Activated CD4-positive, alpha-beta T cell treated with anti-CD3 and anti-CD28 coated beads for 36 hours (primary cell): ENCODE measurements at regions not wholly inside any gene's neighbourhood (a gene's known extent, or its start where the extent isn't known, plus 50 kb on each side); places are given as distances from the start of the nearest gene placed in this dataset.

Experiments
- ATAC-seq: fragments of 200-7000 bp; cut with Tn5 transposase; one replicate; pipeline ENCODE4 v1.10.0; 2021; ENCODE audit warnings: mild to moderate bottlenecking, moderate library complexity
- CTCF ChIA-PET: fragments of 350-600 bp; sonication (Branson Sonifier 250); formaldehyde crosslinking; loops from one replicate; lab custom pipeline; 2021; ENCODE audit warnings: antibody characterized with exemption; lab: Charles Lee
- POLR2A ChIA-PET: fragments of 350-600 bp; sonication (Branson Sonifier 250); formaldehyde crosslinking; loops from one replicate; lab custom pipeline; 2021; ENCODE audit warnings: antibody characterized with exemption, inconsistent platforms; lab: Charles Lee
- DNase-seq: peaks from one replicate; pipeline ENCODE4 v3.0.0-alpha.2; 2020
- H3K27ac Mint-ChIP-seq: one replicate; pipeline ENCODE4 v1.8.0; 2021; ENCODE audit warnings: mixed read lengths
- H3K27me3 Mint-ChIP-seq: one replicate; pipeline ENCODE4 v1.8.0; 2021; ENCODE audit warnings: mixed read lengths
- H3K36me3 Mint-ChIP-seq: one replicate; pipeline ENCODE4 v1.8.0; 2021; ENCODE audit warnings: low read depth, mixed read lengths
- H3K4me1 Mint-ChIP-seq: one replicate; pipeline ENCODE4 v1.8.0; 2021; ENCODE audit warnings: mixed read lengths
- H3K4me3 Mint-ChIP-seq: one replicate; pipeline ENCODE4 v1.8.0; 2021; ENCODE audit warnings: mild to moderate bottlenecking, moderate library complexity, mixed read lengths
- H3K9me3 Mint-ChIP-seq: one replicate; pipeline ENCODE4 v1.8.0; 2021; ENCODE audit warnings: low read depth, mixed read lengths
- intact Hi-C, 2 experiments: fragments of 100-400 bp; cut with DNase I in 1 of 2; cut with micrococcal nuclease in 1 of 2; formaldehyde crosslinking; loops; one replicate each; pipeline versions ENCODE4 v1.14.2 to v1.15.1; 2022 to 2024; cut with DNase I, micrococcal nuclease

GRCh38 chr11:10387206-10388083 is 67.6 kb upstream of the AMPD3 start:
- DNase-seq (no peak), ATAC-seq (no peak)
- POLR2A ChIA-PET = no interaction called here
- Mint-ChIP-seq H3K4me1 (no peaks in the 10 kb centered on the region), H3K27me3 (peaks cover 18% of the 10 kb centered on the region), H3K9me3 (no peaks in the 10 kb centered on the region), H3K36me3 (no peaks in the 10 kb centered on the region), H3K27ac (no peak overlapping the region), H3K4me3 (no peak overlapping the region)
- CTCF ChIA-PET = interaction anchor here (0.6 kb wide), 2 partner anchors 131 to 187 kb away, joined by 3 to 4 read pairs; no protein-coding TSS in a partner anchor
- intact Hi-C loops = no loop called here

- H3K27me3 Mint-ChIP-seq = peaks cover 14% of the 10 kb centered on the region
- no peaks in the 10 kb centered on the region for H3K9me3 Mint-ChIP-seq
- CTCF ChIA-PET = interaction anchor here (1.2 kb wide), 1 partner anchor 1401 kb away, joined by 3 read pairs; no protein-coding TSS in a partner anchor
- intact Hi-C loops = no loop called here
- POLR2A ChIA-PET = interaction anchor here (0.6 kb wide), 1 partner anchor 635 kb away, joined by 3 read pairs; no protein-coding TSS in a partner anchor
- no peak overlapping the region for H3K4me3 Mint-ChIP-seq
- H3K27ac Mint-ChIP-seq = no peak overlapping the region
- H3K36me3 Mint-ChIP-seq = no peaks in the 10 kb centered on the region
- DNase-seq (no peak), ATAC-seq (no peak)
- no peaks in the 10 kb centered on the region for H3K4me1 Mint-ChIP-seq
Measured at GRCh38 chr11:10388101-10388500, 67.0 kb upstream of the AMPD3 start.

- intact Hi-C loops = no loop called here
- ChIA-PET POLR2A (interaction anchor here (0.6 kb wide), 1 partner anchor 635 kb away, joined by 3 read pairs; no protein-coding TSS in a partner anchor), CTCF (interaction anchor here (0.6 to 1.2 kb wide), 2 partner anchors 15 to 1402 kb away, joined by 3 read pairs; no protein-coding TSS in a partner anchor)
- no peak for DNase-seq
- Mint-ChIP-seq H3K4me1 (no peaks in the 10 kb centered on the region), H3K27me3 (peaks cover 14% of the 10 kb centered on the region), H3K4me3 (no peak overlapping the region), H3K27ac (no peak overlapping the region), H3K9me3 (no peaks in the 10 kb centered on the region), H3K36me3 (no peaks in the 10 kb centered on the region)
- ATAC-seq = no peak
Measured at GRCh38 chr11:10388574-10388973, 66.5 kb upstream of the AMPD3 start.

GRCh38 chr11:10390375-10390774 is 64.7 kb upstream of the AMPD3 start:
- Mint-ChIP-seq H3K36me3 (no peaks in the 10 kb centered on the region), H3K27me3 (peaks cover 14% of the 10 kb centered on the region), H3K4me1 (no peaks in the 10 kb centered on the region), H3K27ac (no peak overlapping the region), H3K4me3 (no peak overlapping the region), H3K9me3 (no peaks in the 10 kb centered on the region)
- ChIA-PET CTCF (interaction anchor here (0.6 kb wide), 1 partner anchor 1393 kb away, joined by 3 read pairs; no protein-coding TSS in a partner anchor), POLR2A (no interaction called here)
- ATAC-seq (no peak), DNase-seq (no peak)
- intact Hi-C loops = no loop called here

GRCh38 chr11:10392095-10393079 is 62.7 kb upstream of the AMPD3 start:
- Mint-ChIP-seq H3K4me1 (no peaks in the 10 kb centered on the region), H3K27ac (no peak overlapping the region), H3K27me3 (peaks cover 14% of the 10 kb centered on the region), H3K4me3 (no peak overlapping the region), H3K9me3 (no peaks in the 10 kb centered on the region), H3K36me3 (no peaks in the 10 kb centered on the region)
- intact Hi-C loops = no loop called here
- DNase-seq = no peak
- POLR2A ChIA-PET = no interaction called here
- CTCF ChIA-PET = interaction anchor here (0.6 kb wide), 2 partner anchors 27 to 66 kb away, joined by 3 read pairs; no protein-coding TSS in a partner anchor
- no peak for ATAC-seq

- DNase-seq (no peak), ATAC-seq (no peak)
- H3K36me3 Mint-ChIP-seq = no peaks in the 10 kb centered on the region
- CTCF ChIA-PET = no interaction called here
- no peak overlapping the region for H3K4me3 Mint-ChIP-seq
- H3K9me3 Mint-ChIP-seq = no peaks in the 10 kb centered on the region
- H3K4me1 Mint-ChIP-seq = no peaks in the 10 kb centered on the region
- no peak overlapping the region for H3K27ac Mint-ChIP-seq
- intact Hi-C loops = no loop called here
- H3K27me3 Mint-ChIP-seq = peaks cover 16% of the 10 kb centered on the region
- POLR2A ChIA-PET = no interaction called here
Measured at GRCh38 chr11:10394229-10395101, 60.6 kb upstream of the AMPD3 start.

- CTCF ChIA-PET = interaction anchor here (1.1 to 1.6 kb wide), 2 partner anchors 9 to 19 kb away, joined by 3 to 4 read pairs; no protein-coding TSS in a partner anchor
Measured at GRCh38 chr11:10395166-10395897, 59.7 kb upstream of the AMPD3 start.

GRCh38 chr11:10396771-10397170 is 58.3 kb upstream of the AMPD3 start:
- no peaks in the 10 kb centered on the region for H3K4me1 Mint-ChIP-seq
- intact Hi-C loops = no loop called here
- H3K36me3 Mint-ChIP-seq = no peaks in the 10 kb centered on the region
- ChIA-PET CTCF (interaction anchor here (0.5 to 1.6 kb wide), 3 partner anchors 9 to 30 kb away, joined by 3 read pairs; no protein-coding TSS in a partner anchor), POLR2A (no interaction called here)
- DNase-seq (no peak), ATAC-seq (no peak)
- H3K9me3 Mint-ChIP-seq = no peaks in the 10 kb centered on the region
- no peak overlapping the region for H3K27ac Mint-ChIP-seq
- no peak overlapping the region for H3K4me3 Mint-ChIP-seq
- peaks cover 7% of the 10 kb centered on the region for H3K27me3 Mint-ChIP-seq

More at GRCh38 chr11:10395166-10395897, 59.7 kb upstream of the AMPD3 start:
- intact Hi-C loops = no loop called here
- POLR2A ChIA-PET = interaction anchor here (0.6 kb wide), 1 partner anchor 935 kb away, joined by 3 read pairs; the partner anchor contains the start of gene ZNF143
- no peak overlapping the region for H3K27ac Mint-ChIP-seq
- H3K4me1 Mint-ChIP-seq = no peaks in the 10 kb centered on the region
- H3K9me3 Mint-ChIP-seq = no peaks in the 10 kb centered on the region
- DNase-seq (no peak), ATAC-seq (no peak)
- H3K27me3 Mint-ChIP-seq = peaks cover 13% of the 10 kb centered on the region
- no peaks in the 10 kb centered on the region for H3K36me3 Mint-ChIP-seq
- H3K4me3 Mint-ChIP-seq = no peak overlapping the region

GRCh38 chr11:10397226-10397987 is 57.7 kb upstream of the AMPD3 start:
- Mint-ChIP-seq H3K36me3 (no peaks in the 10 kb centered on the region), H3K27me3 (peaks cover 5% of the 10 kb centered on the region), H3K9me3 (no peaks in the 10 kb centered on the region), H3K4me1 (no peaks in the 10 kb centered on the region), H3K27ac (no peak overlapping the region), H3K4me3 (no peak overlapping the region)
- intact Hi-C loops = no loop called here
- no peak for ATAC-seq
- ChIA-PET POLR2A (no interaction called here), CTCF (interaction anchor here (0.7 to 1.6 kb wide), 4 partner anchors 9 to 618 kb away, joined by 3 to 4 read pairs (median 3); no protein-coding TSS in a partner anchor)
- no peak for DNase-seq
